Activated CD4-positive, alpha-beta T cell treated with anti-CD3 and anti-CD28 coated beads, Interleukin-2, amount 10 ng/mL, durations not matched to agents 24 days and 14 days (primary cell): ENCODE measurements at regions not wholly inside any gene's neighbourhood (a gene's known extent, or its start where the extent isn't known, plus 50 kb on each side); places are given as distances from the start of the nearest gene placed in this dataset.
"Not testable (repeated sequence)": the region's sequence is repeated elsewhere in the genome, so short reads cannot be mapped to it uniquely, and the experiment has no call there.

Experiments used
- DNase-seq: peaks from one replicate; pipeline ENCODE4 v3.0.0; 2022
- H3K27ac Mint-ChIP-seq: one replicate; pipeline ENCODE4 v1.8.0; 2022; ENCODE audit warnings: mild to moderate bottlenecking, mixed read lengths
- H3K27me3 Mint-ChIP-seq: one replicate; pipeline ENCODE4 v1.8.0; 2022; ENCODE audit warnings: mixed read lengths
- H3K36me3 Mint-ChIP-seq: one replicate; pipeline ENCODE4 v1.8.0; 2022; ENCODE audit warnings: low read depth, mild to moderate bottlenecking, mixed read lengths
- H3K4me1 Mint-ChIP-seq: one replicate; pipeline ENCODE4 v1.8.0; 2021; ENCODE audit warnings: mixed read lengths
- H3K4me3 Mint-ChIP-seq: one replicate; pipeline ENCODE4 v1.8.0; 2022; ENCODE audit warnings: mild to moderate bottlenecking, moderate library complexity, mixed read lengths
- H3K9me3 Mint-ChIP-seq: one replicate; pipeline ENCODE4 v1.8.0; 2021; ENCODE audit warnings: mixed read lengths
- intact Hi-C: fragments of 100-400 bp; cut with micrococcal nuclease; formaldehyde crosslinking; loops from one replicate; pipeline ENCODE4 v1.15.1; 2023

DNA sequence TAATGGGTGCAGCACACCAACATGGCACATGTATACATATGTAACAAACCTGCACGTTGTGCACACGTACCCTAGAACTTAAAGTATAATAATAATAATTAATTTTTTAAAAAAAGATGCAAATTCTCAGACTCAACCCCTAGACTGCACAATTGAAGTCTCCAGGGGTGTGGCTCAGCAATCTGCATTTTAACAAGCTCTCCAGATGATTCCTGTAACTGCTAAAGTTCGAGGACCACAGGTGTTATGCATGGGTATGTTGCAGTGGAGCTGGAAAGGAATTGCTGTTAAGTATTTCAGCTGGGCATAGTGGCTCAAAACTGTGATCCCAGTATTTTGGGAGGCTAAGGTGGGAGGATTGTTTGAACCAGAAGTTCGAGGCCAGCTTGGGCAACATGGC lies 151.0 kb upstream of the PTPRG start:
- intact Hi-C loops, H3K27me3 Mint-ChIP-seq, H3K4me1 Mint-ChIP-seq, H3K9me3 Mint-ChIP-seq, DNase-seq, H3K4me3 Mint-ChIP-seq, H3K27ac Mint-ChIP-seq, H3K36me3 Mint-ChIP-seq: not testable (repeated sequence)

DNA sequence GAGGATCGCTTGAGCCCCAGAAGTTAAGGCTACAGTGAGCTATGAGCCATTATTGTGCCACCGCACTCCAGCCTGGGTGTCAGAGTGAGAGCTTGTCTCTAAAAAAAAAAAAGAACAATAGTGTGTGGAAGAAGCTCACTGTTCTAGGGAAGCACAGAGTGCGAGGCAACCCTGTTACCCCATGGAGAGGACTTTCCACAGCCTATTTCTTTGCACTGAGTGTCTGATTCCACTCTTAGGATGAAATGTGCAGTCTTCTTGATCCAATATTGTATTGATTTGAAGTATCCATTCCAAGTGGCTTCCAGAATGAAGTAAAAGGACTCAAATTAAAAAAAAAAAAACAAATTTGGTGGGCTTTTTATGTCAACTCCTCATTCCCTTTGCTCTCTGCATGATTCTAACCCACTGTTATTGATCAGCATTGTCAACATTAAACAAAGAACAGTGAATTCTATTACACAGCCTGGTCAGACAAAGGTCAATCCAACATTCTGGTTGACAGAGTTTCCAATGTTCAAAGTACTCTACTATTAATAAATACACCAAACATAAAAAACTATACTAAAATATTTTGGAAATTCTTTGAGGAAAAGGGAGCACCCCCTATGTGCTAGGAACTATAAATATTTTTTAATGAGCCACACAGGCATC lies 150.2 kb upstream of the PTPRG start:
- no peak overlapping the region for H3K27ac Mint-ChIP-seq
- H3K9me3 Mint-ChIP-seq = peaks cover 4% of the 10 kb centered on the region
- peak; percentile 10 for DNase-seq
- intact Hi-C loops = no loop called here
- H3K27me3 Mint-ChIP-seq = peaks cover 9% of the 10 kb centered on the region
- no peaks in the 10 kb centered on the region for H3K36me3 Mint-ChIP-seq
- peaks cover 2% of the 10 kb centered on the region for H3K4me1 Mint-ChIP-seq
- H3K4me3 Mint-ChIP-seq = no peak overlapping the region

DNA sequence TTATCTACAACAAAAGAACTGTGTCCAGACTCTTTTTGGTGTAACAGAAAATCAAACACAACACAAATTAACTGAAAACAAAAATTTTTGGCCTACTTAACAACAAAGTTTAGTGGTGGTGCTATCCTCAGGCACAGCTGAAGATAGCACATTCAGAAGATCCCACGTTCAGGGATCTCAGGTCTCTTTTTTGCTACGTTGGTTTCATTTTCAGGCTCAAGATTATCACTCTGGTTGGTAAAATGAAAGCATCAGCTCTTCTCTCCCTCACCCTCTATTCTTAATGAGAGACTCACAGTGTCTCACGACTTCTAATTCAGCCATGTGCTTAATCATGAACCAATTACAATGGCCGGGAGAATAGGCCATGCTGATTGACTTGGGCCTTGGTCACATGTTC lies 146.9 kb upstream of the PTPRG start:
- H3K27ac Mint-ChIP-seq = no peak overlapping the region
- DNase-seq = no peak
- intact Hi-C loops = no loop called here
- no peak overlapping the region for H3K4me3 Mint-ChIP-seq
- H3K4me1 Mint-ChIP-seq = peaks cover 2% of the 10 kb centered on the region
- H3K9me3 Mint-ChIP-seq = peaks cover 4% of the 10 kb centered on the region
- no peaks in the 10 kb centered on the region for H3K36me3 Mint-ChIP-seq
- peaks cover 4% of the 10 kb centered on the region for H3K27me3 Mint-ChIP-seq

DNA sequence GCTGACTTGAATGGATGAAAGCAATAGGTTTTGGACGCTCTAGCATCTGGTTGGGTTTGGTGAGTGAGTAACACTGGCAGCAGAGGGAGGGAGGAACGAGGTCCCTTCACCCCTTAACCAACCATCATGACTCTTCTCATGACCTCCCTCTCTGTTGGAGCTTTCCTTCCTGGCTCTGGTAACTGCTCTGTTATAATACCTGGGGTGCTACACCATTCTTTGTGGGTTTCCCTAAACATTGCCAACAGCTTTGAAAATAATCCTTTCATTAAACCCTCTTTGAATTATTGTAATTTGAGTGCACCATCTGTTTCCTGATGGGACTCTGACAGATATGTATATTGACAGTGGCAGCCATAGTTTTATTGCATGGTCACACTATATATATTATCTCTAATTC lies 146.2 kb upstream of the PTPRG start:
- no peak for DNase-seq
- no peak overlapping the region for H3K4me3 Mint-ChIP-seq
- H3K27me3 Mint-ChIP-seq = peaks cover 4% of the 10 kb centered on the region
- no peaks in the 10 kb centered on the region for H3K36me3 Mint-ChIP-seq
- H3K4me1 Mint-ChIP-seq = peaks cover 5% of the 10 kb centered on the region
- no peak overlapping the region for H3K27ac Mint-ChIP-seq
- H3K9me3 Mint-ChIP-seq = peaks cover 4% of the 10 kb centered on the region
- intact Hi-C loops = no loop called here

DNA sequence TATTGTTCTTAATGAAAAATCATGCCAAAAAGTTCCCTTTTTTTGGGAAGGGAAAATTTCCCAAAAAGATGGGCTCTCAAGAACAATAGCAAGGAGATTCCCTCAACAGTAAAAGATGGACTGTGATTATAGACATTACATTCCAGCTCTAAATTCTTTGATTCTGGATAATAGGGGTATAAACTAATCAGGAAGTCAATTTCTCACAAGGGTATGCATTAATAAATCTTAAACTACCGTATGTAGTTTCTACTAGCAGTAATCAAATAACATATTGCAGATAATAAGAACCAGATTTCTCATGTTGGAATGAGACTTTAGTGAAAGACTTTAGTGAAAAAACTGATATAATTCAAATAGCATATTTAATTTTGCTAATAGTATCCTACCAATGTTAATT lies 144.8 kb upstream of the PTPRG start:
- Mint-ChIP-seq H3K4me1 (peaks cover 10% of the 10 kb centered on the region), H3K4me3 (no peak overlapping the region), H3K27me3 (peaks cover 3% of the 10 kb centered on the region), H3K27ac (no peak overlapping the region), H3K36me3 (no peaks in the 10 kb centered on the region), H3K9me3 (peaks cover 4% of the 10 kb centered on the region)
- intact Hi-C loops = no loop called here
- no peak for DNase-seq

DNA sequence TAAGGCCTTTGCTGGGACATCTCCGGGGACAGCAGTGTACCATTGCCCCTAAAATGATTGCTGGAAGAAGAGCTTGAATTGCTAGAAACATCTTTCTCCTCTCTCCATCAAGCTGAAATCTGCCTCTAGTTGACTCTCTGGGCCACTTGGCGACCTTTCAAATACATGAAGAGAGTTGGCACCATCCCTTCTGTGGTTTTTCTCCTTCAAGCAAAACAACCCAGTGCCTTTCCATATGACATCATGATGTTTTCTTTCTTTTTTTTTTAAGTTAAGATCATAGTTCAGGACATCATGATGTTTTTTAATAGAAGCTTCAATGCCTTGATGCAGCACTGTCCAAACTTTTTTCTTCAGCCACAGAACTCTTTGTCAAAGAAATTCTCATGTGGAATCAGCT lies 144.0 kb upstream of the PTPRG start:
- no peak overlapping the region for H3K27ac Mint-ChIP-seq
- intact Hi-C loops = no loop called here

DNA sequence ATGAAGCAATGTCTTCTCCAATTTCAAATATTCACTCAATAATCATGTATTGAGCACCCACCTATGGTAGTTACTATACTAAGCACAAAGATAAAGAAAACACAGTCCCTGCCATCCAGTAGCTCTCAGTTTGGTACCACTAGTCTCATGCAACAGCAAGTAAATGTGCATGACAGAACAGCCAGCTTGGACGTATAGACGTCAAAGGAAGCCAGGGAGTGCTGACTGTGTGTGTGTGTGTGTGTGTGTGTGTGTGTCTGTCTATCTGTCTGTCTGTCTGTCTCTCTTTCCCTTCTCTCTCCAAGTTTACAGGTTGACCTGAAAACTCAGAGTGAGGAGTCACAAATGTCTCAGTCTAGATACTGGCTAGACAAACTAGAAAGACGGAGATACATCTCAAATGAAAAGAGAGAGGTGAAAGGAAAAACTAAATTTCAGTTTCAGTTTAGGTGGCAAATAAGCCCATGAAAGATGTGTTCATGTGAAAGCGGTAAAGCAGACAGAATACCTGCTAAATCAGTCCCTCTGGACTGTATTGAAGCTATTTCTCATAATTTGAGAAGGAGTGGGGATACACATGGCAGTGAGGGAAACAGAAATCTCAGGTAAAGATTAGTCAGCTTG lies 141.1 kb upstream of the PTPRG start:
- peak overlapping the region; percentile 38 for H3K4me3 Mint-ChIP-seq
- intact Hi-C loops = no loop called here
- peaks cover 8% of the 10 kb centered on the region for H3K4me1 Mint-ChIP-seq
- peaks cover 3% of the 10 kb centered on the region for H3K27me3 Mint-ChIP-seq
- H3K27ac Mint-ChIP-seq = peak overlapping the region; percentile 32
- no peak for DNase-seq
- no peaks in the 10 kb centered on the region for H3K36me3 Mint-ChIP-seq
- peaks cover 2% of the 10 kb centered on the region for H3K9me3 Mint-ChIP-seq

More for the DNA sequence above, 144.0 kb upstream of the PTPRG start:
- H3K9me3 Mint-ChIP-seq = peaks cover 4% of the 10 kb centered on the region
- no peaks in the 10 kb centered on the region for H3K36me3 Mint-ChIP-seq
- peaks cover 10% of the 10 kb centered on the region for H3K4me1 Mint-ChIP-seq
- DNase-seq = no peak
- peaks cover 2% of the 10 kb centered on the region for H3K27me3 Mint-ChIP-seq
- H3K4me3 Mint-ChIP-seq = no peak overlapping the region

DNA sequence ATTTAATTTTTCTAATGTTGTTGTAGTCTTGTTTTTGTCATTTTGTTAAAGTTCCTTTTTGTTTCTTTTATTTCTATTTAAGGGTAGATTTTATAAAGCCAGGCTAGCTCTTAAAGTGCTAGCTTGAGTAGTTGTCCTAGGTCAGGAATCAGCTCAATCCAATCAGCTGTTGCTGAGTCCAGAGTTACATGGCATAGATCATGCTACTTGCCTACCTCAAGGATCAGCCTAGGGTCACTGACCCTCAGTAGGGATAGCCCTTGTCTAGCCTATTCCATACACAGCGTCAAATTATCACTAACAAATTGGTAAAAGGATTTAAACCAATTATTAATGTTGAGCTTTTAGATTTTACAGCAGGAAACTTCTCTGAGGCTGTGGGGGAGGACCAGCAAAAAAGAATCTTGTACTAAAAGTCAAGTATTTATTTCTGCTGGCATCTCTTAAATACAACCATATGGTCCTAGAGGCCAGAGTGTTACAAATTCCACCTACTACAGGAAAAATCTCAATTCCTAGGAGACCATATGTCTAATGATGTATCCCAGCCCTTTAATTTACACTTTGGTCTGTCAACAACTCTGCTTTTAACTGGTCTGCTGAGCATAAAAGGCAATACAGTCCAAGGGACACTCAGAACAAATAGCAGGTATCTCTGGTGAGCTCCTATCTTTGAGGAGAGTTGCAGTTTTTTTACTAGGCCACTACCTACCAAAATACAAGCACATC lies 138.3 kb upstream of the PTPRG start:
- no peak for DNase-seq
- Mint-ChIP-seq H3K9me3 (no peaks in the 10 kb centered on the region), H3K4me1 (peaks cover 8% of the 10 kb centered on the region), H3K36me3 (no peaks in the 10 kb centered on the region), H3K27me3 (peaks cover 3% of the 10 kb centered on the region), H3K4me3 (no peak overlapping the region), H3K27ac (no peak overlapping the region)
- intact Hi-C loops = no loop called here

DNA sequence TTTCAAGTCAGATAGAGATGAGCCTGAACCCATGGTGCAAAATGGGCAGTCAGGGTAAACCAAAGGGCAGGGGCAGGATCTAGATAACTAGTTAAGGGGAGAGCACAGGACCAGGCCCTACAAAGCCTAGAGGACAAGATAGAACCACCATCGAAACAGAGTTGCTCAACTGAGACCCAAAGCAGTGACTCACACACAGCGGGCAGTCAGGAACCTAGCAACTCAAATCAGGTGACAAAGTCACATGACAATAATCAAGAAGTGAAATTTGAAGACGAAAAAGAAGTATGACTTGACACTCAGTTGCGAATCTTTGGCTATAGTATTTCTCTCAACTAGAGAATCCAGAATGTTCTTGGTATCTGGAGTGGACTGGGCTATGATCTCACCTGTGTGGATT lies 136.0 kb upstream of the PTPRG start:
- Mint-ChIP-seq H3K27ac (no peak overlapping the region), H3K9me3 (no peaks in the 10 kb centered on the region), H3K4me3 (no peak overlapping the region), H3K27me3 (peaks cover 3% of the 10 kb centered on the region), H3K4me1 (peaks cover 4% of the 10 kb centered on the region), H3K36me3 (no peaks in the 10 kb centered on the region)
- intact Hi-C loops = no loop called here
- DNase-seq = no peak

DNA sequence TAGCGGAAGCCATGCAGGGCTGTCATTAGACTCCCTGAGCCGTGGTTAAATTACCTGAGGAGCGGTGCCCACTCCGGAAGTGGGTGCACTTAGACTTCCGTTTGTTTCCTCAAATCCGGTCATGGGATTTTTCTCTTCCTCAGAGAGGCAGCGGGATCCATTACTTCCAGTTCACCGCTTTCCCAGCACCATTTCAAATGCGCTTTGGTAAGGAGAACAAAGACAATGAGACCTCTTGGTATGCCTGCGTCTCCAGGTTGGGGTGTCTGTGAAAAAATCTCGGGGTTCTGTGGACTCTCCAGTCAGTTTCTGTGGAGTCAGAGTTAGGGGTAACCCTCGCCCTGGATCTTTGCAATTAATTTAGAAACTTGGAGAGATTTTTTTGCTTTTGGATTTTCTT lies 132.3 kb upstream of the PTPRG start:
- no peaks in the 10 kb centered on the region for H3K9me3 Mint-ChIP-seq
- H3K4me3 Mint-ChIP-seq = no peak overlapping the region
- intact Hi-C loops = no loop called here
- no peak overlapping the region for H3K27ac Mint-ChIP-seq
- no peaks in the 10 kb centered on the region for H3K4me1 Mint-ChIP-seq
- no peaks in the 10 kb centered on the region for H3K27me3 Mint-ChIP-seq
- H3K36me3 Mint-ChIP-seq = no peaks in the 10 kb centered on the region
- no peak for DNase-seq

DNA sequence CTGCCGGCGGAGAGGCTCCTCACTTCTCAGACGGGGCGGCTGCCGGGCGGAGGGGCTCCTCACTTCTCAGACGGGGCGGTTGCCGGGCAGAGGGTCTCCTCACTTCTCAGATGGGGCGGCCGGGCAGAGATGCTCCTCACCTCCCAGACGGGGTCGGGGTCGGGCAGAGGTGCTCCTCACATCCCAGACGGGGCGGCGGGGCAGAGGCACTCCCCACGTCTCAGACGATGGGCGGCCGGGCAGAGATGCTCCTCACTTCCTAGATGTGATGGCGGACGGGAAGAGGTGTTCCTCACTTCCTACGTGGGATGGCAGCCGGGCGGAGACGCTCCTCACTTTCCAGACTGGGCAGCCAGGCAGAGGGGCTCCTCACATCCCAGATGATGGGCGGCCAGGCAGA lies 126.5 kb upstream of the PTPRG start:
- H3K4me3 Mint-ChIP-seq = not testable (repeated sequence)

DNA sequence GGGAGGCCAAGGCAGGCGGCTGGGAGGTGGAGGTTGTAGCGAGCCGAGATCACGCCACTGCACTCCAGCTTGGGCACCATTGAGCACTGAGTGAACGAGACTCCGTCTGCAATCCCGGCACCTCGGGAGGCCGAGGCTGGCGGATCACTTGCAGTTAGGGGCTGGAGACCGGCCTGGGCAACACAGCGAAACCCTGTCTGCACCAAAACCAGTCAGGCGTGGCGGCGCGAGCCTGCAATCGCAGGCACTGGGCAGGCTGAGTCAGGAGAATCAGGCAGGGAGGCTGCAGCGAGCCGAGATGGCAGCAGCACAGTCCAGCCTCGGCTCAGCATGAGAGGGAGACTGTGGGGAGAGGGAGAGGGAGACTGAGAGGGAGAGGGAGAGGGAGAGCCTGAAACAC lies 126.0 kb upstream of the PTPRG start:
- intact Hi-C loops, H3K36me3 Mint-ChIP-seq, H3K27me3 Mint-ChIP-seq, H3K9me3 Mint-ChIP-seq, H3K4me3 Mint-ChIP-seq, DNase-seq, H3K27ac Mint-ChIP-seq, H3K4me1 Mint-ChIP-seq: not testable (repeated sequence)

More for the DNA sequence above, 126.5 kb upstream of the PTPRG start:
- H3K27ac Mint-ChIP-seq, H3K36me3 Mint-ChIP-seq, intact Hi-C loops, H3K27me3 Mint-ChIP-seq, DNase-seq, H3K9me3 Mint-ChIP-seq, H3K4me1 Mint-ChIP-seq: not testable (repeated sequence)

DNA sequence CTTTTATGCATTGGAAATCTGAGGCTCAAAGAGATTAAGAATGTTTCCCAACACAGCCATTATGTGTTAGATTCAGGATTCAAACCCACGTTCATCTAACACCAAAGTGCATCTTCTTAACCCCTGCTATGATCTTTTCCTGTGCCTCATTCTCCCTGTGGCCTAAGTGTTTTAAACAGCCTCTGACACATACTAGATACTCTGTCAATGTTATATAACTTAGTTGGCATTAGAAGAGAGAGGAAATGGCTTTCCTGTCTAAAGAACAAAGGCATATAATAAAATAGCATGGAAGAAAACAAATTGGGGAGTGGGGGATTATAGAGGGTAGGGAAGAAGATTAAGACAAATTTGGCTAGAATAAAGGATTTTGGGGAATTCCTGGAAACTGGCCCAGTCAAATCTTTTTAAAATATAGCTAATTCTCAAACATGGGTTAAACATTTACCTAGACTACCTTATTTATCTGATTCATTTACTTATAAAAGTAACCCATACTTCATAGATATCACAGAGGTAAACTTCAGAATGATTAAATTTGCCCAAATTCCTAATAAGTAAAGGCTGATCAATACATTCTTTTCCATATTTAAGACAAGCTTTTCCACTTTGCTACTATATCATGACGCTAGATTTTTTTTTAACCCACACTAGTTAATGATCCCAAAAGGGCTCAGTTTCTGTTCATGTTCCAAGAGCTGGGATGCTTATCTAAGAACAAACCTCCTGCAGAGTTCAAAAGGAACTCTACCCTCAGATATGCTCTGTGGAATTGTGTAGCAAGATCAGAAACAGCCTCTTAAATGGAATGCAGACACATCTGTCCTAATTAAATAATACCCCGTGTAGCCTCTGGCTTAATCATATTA lies 122.9 kb upstream of the PTPRG start:
- no peak for DNase-seq
- Mint-ChIP-seq H3K4me1 (no peaks in the 10 kb centered on the region), H3K9me3 (no peaks in the 10 kb centered on the region), H3K27ac (no peak overlapping the region), H3K4me3 (no peak overlapping the region), H3K27me3 (no peaks in the 10 kb centered on the region), H3K36me3 (no peaks in the 10 kb centered on the region)
- intact Hi-C loops = no loop called here

DNA sequence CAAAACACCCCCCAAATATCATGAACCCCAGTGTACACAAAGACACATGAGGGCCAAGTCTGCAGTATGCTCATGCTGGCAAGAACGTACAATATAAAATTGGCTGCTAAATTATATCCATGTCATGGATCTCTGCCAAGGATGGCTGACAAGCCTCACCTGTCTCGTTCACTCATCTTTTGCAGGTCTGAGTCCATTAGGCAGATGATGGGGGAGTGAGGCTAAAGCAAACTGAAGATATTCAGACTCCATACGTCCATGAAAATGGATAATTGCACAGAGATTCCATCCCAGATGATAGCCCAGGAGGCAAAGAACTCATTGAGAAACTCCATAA lies 122.3 kb upstream of the PTPRG start:
- no peak for DNase-seq
- peaks cover 4% of the 10 kb centered on the region for H3K27me3 Mint-ChIP-seq
- intact Hi-C loops = no loop called here
- no peaks in the 10 kb centered on the region for H3K9me3 Mint-ChIP-seq
- no peak overlapping the region for H3K4me3 Mint-ChIP-seq
- H3K36me3 Mint-ChIP-seq = no peaks in the 10 kb centered on the region
- no peaks in the 10 kb centered on the region for H3K4me1 Mint-ChIP-seq
- no peak overlapping the region for H3K27ac Mint-ChIP-seq
